GM12874 (cell line): ENCODE measurements at regions not wholly inside any gene's neighbourhood (a gene's known extent, or its start where the extent isn't known, plus 50 kb on each side); places are given as distances from the start of the nearest gene placed in this dataset.

Source experiments
- CTCF ChIP-seq: IDR thresholded peaks from 2 replicates; pipeline ENCODE4 v1.5.1; 2011; ENCODE audit warnings: low read depth, mild to moderate bottlenecking, control low read depth, low read length, moderate library complexity; ENCODE audit not compliant: insufficient read depth

DNA sequence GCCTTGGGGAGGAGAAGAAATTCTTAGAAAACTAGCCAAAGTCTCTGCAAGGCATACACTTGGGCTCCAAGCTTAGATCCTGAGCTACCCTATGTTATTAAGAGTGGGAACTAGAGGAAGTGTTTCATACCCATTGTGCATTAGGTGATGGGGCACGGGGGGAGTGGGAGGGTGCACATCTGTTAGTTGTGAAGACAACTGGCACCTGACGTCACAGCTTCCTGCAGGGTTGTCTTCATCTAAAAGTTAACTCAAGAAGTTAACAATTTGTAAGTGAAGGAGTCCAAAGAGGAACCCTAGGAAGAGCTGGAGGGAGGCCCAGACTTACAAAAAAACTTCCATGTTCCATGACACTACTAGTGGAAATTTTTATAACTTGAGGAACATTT is 158.1 kb downstream of the ADRA2A start:
- no peak for TF ChIP-seq CTCF

GRCh38 chr10:111240348-111240747 is 163.5 kb downstream of the ADRA2A start:
- no peak for TF ChIP-seq CTCF

GRCh38 chr10:111243126-111243525 is 166.3 kb downstream of the ADRA2A start:
- TF ChIP-seq CTCF = no peak

- no peak for TF ChIP-seq CTCF
Observed at GRCh38 chr10:111246136-111246535, 169.3 kb downstream of the ADRA2A start.

DNA sequence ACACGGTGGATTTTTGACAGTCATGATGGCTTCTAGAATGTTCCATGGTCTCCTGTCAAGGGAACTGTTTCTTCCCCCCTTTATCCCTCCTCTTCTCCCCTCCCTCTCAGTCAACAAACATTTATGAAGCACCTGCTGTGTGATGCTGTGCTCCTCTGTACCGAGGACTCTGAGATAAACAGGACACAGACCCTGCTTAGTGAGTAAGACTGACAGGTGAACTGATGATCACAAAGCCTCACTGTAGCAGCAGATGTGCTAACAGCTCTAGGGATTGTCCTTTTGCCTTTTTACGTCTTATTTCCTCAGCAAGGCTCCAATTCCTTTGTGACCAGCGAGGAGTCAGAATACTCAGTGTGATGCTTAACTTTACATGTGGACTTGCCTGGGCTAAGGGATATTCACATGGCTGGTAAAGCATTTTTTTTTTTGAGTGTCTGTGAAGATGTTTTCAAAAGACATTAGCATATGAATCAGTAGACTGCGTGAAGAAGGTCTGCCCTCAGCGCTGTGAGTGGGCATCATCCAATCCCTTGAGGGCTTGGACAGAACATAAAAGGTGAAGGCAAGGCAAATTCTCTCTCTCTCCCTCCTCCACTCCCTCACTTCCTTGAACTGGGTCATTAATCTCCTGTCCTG is 170.1 kb downstream of the ADRA2A start:
- TF ChIP-seq CTCF = no peak

DNA sequence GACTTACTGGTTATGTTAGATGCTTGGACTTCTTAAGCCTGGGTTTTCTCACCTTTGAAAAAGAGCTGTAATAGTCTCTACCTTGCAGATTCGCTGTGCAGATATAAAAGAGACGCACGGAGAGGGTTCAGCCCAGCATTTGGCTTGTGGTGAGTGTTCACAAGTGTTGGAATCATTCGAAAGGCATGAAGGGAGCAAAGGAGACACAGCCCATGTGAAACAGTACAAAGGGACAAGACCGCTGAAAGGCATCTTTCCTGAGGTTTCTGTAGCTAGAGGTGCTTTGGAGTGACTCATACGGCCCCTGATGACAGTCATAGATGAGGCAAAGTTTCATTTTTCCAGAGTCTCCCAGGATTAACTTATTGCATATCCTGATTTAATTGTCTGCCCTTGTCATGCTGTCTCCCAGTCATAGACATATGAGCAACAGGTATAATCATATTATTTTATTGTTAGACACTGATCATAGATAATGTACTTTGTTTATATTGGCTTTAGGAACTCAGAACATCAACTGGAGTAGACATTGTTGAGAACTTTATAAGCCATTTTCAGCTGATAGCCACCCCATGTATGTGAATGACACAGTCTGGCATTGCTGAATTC is 171.1 kb downstream of the ADRA2A start:
- TF ChIP-seq CTCF = no peak

DNA sequence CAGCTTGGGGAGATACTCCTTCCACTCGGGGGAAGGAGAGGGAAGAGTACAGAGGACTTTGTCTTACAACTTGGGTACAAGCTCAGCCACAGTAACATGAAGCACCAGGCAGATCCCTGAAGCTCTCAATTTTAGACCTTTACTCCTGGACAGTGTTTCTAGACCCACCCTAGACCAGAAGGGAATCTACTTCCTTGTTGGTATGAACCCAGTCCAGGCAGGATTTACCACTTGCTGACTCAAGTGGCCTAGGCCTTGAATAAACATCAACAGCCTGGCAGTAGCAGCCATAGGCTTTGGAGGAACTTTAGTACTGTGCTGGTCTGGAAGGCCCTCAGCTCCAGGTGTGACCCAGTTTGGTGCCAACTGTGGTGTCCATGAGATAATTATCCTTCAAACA is 173.1 kb downstream of the ADRA2A start:
- no peak for TF ChIP-seq CTCF
